Forelimb muscle (tissue), 1 donor: ENCODE measurements at regions not wholly inside any gene's neighbourhood (a gene's known extent, or its start where the extent isn't known, plus 50 kb on each side); places are given as distances from the start of the nearest gene placed in this dataset.
"Not testable (repeated sequence)": the region's sequence is repeated elsewhere in the genome, so short reads cannot be mapped to it uniquely, and the experiment has no call there.

Experiments used
- DNase-seq: peaks from one replicate; pipeline ENCODE4 v3.0.0-alpha.2; 2013; ENCODE audit warnings: low read depth

DNA sequence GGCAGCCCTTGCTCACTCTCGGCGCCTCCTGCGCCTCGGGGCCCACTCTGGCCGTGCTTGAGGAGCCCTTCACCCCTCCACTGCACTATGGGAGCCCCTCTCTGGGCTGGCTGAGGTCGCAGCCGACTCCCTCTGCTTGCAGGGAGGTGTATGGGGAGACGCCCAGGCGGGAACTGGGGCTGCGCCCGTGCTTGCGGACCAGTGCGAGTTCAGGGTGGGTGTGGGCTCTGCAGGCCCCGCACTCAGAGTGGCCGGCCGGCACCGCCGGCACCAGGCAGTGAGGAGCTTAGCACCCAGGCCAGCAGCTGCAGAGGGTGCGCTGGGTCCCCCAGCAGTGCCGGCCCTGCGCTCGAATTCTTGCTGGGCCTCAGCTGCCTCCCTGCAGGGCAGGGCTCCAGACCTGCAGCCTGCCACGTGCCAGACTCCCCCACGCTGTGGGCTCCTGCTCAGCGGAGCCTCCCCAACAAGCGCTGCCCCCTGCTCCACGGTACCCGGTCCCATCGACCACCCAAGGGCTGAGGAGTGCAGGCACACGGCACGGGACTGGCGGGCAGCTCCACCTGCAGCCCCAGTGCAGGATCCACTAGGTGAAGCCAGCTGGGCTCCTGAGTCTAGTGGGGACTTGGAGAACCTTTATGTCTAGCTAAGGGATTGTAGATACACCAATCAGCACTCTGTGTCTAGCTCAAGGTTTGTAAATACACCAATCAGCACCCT lies 54.0 kb upstream of the WWC2 start:
- not testable (repeated sequence) for DNase-seq

DNA sequence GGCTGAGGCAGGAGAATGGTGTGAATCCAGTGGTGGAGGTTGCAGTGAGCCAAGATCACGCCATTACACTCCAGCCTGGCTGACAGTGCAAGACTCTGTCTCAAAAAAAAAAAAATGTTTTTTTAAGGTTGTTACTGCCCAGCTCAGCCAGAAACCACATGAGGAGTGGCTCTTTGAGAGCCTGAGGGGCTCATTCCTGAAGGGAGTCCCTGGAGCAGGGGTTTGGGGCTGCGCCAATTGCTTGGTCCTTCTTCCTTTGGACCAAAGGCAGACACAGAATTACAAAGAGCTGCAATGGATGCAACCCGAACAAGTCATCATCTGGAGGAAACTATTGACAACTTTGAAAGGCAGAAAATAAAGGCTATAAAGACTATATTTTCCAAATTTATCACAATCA lies 60.6 kb upstream of the WWC2 start:
- DNase-seq: no peak

DNA sequence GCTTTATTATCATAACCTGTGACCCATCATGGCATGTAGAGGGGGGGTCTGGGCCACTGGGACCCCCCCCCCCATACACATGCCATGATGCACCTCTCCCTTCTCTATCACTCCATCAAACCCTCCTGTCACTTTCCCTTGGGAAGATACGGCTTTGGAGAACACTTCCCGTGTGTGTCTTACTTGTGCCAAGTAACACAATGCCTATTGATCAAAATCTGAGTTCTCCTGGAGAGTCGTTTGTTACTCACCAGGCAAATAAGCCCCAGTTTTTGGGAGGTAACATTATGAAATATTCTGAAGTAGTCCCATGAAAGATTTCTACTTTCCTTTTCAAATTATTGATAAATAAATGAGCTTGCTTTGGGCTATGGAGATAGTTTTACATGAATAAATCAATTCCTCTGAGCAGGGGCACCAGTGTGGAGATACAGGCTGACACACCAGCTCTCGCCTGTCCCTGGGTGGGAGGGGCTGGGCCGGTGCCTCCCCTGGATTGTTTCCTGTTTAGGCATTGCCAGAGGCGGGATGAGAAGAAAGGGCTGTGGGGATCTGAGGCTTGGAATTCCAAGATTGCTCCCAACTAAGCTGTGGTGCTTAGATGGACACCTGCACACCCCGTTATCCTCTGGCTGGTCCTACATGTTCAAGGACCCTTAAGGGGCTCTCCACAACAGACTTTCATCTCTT lies 63.2 kb upstream of the WWC2 start:
- DNase-seq: no peak

DNA sequence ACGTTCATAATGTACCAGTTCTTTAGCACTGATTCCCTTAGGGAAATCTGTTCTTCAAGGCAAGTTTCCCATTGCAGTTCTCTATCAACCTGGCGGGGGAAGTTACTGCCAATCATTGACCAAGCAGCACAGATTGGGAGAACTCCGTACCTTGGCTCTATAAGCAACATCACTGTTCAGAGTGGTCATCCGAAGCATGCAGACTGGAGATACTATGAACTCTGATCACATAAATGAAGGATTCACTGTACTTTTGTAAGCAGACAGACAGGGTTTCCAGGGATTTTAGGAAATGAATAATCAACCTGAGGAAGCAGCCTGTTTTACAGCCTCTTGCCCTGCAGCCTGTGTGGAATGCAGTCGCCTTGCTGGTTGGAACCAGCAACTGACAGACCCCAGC lies 63.8 kb upstream of the WWC2 start:
- DNase-seq: no peak

DNA sequence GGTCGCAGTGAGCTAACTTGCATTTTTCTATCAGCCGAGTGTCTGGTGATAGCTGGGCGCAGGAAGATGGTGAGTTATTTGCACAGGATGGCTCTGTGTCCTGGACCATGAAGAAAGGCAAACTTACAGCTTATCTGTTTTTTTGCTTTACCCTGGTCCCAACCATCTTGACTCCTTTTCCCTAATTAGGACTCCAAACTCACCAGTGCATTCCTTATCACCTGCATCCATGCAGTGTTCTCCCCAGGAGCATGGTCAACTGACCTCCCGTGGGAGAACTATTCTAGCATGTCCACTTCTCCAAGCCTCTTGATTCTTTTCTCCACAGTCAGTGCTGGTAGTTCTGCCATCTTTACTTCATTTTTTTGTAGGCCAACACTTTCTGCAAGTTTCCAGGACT lies 68.2 kb upstream of the WWC2 start:
- DNase-seq: no peak

DNA sequence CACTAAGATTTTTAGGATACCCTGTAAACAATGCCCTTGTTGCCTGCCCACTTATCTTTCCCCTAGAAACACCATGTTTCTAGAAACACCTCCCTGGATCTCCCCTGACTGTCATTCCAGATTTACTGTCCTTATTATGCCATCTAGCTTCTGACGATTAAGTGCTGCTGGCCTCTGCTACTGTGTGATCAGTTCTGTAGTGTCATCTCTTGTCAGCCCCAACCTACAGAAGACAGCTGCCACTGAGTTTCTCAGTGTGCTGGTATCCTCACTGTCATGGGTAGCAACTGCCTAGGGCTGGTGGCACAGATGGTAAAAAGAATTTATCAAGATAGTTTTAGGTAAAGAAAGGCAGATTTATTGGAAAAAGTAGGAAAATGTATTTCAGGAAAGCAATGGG lies 68.7 kb upstream of the WWC2 start:
- DNase-seq: no peak

DNA sequence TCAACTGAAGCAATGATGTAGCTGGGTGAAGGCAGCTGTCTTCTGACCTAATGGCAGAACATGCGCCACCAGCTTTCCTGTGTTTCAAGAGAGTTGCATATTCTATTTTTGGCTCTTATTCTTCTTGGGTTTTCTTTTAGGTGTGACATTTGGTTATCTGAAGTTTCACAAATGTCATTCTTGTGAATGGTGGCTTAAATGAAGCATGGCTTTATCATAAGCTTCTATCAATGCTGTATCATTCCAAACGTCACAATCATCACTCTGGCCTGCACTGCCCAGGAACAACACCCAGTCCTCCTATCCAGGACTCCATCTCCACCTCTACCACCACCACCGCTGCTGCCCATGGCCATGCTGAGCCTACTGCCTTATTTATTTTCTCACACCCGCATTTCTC lies 69.7 kb upstream of the WWC2 start:
- no peak for DNase-seq

DNA sequence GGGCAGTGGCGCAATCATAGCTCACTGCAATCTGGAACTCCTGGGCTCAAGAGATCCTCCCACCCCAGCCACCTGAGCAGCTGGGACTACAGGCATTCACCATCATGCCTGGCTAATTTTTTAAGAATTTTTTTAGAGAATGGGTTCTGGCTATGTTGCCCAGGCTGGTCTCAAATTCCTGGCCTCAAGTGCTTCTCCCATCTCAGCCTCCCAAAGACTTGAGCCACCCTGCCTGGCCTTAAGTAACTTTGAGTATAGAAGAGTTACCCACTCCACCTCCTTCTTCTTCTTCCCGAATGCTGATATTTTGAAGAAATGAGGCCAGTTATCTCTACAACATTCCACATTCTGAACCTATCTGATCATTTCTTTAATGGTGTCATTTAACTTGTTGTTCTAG lies 72.4 kb upstream of the WWC2 start:
- no peak for DNase-seq

DNA sequence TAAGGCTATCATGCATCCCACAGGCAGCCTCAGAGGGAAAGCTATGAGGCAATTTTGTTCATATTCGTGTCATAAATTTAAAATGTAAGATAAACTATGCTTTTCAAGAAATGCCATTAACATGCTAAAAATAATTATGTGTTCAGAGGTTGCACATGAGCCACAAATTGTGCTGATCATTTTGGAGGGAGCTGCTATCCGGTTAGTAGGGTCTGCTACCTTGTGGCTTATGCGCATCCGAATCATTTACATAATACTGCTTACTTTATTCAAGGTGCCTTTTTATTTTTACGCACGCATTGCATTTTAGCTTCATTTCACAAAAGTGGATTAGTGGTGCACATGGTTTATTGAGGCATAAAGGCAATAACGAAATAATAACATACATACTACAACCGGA lies 76.4 kb upstream of the WWC2 start:
- no peak for DNase-seq

DNA sequence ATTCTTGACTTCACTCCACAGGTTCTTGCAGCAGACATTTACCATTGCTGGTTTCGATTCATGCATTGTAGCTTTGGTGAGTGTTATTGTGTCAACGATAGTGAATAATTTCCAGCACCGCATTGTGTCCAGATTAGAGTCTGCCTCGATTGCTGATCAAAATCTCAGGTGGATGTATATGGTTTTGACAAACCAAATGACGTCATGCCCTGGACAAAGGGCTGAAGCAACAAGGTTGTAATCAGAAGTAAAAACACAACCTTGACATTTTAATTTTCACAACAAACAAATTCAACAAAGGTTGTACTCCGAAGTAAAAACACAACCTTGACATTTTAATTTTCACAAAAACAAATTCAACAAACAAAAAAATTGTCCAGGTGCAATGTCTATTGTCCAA lies 81.1 kb upstream of the WWC2 start:
- DNase-seq: no peak

DNA sequence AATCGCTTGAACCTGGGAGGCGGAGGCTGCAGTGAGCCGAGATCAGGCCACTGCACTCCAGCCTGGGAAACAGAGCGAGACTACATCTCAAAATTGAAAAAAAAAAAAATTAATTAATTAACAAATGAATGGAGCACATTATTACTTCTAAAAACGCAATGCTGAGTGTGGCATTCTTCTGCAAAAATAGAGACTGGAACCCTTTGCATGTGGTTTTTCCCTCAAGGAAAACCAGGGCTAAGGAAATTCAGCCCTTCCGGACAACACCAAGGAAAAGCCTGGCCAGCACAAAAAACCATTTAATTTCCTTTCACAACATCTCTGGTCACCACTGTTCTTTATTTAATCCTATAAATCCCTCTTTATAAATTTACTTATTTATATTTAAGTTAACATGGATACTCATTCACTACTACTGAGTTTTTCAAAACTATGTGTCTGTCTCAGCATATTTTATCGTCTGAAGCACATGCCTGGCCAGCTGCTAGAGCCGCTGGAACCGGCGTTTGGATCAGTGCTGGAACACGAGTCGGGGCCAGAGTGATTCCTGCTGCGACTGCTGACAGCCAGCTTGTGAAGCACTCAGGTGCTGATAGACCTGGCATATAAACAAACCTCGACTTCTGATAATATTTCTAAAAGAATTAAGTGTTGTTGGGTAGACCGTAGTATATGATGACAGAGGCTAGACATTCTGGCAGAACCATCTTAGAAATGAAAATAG lies 84.5 kb upstream of the WWC2 start:
- no peak for DNase-seq

DNA sequence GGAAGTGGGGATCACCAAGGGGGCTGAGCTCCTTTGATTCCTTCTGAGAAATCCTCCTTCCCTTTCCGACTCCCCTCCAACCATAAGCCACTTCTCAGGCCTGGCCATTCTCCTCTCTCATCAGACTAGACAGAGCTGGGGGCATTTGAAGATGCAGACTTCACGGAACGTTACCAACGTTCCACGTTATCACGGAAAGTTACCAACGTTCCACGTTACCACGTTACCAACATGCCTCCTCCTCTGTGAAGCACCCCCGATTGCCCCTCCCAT lies 85.4 kb upstream of the WWC2 start:
- no peak for DNase-seq

DNA sequence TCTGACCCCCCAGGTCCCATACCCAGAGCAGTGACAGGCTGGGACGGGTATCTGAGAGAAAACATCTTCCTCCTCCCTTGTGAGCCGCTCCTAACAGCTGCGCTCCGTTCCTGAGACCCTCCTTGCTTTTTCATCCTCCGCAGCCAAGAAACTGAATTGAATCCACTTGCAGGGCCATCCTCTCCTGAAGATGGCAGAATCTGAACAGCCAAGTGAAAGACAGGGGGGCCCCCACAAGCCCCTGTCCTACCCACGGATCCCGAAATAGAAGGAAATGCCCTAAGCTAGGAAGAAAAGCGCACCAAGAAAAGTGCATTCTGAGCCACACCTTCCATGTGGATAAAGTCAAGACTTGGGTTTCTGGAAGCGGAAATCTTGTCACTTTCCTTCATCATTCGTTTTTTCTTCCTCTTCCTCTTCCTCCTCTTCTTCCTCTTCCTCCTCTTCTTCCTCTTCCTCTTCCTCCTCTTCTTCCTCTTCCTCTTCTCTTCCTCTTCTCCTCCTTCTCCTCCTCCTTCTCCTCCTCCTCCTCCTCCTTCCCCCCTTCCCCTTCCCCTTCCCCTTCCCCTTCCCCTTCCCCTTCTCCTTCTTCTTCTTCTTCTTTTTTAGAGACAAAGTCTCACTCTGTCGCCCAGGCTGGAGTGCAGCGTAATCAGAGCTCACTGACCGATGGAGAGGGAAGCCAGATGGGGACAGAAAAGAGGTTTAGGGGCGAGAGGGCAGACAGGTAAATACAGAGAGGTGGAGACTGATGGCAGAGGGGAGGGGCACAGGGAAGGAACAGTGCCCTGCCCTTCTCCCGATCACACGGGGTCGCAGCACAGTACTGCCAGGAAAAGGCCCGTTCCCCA lies 86.0 kb upstream of the WWC2 start:
- no peak for DNase-seq

DNA sequence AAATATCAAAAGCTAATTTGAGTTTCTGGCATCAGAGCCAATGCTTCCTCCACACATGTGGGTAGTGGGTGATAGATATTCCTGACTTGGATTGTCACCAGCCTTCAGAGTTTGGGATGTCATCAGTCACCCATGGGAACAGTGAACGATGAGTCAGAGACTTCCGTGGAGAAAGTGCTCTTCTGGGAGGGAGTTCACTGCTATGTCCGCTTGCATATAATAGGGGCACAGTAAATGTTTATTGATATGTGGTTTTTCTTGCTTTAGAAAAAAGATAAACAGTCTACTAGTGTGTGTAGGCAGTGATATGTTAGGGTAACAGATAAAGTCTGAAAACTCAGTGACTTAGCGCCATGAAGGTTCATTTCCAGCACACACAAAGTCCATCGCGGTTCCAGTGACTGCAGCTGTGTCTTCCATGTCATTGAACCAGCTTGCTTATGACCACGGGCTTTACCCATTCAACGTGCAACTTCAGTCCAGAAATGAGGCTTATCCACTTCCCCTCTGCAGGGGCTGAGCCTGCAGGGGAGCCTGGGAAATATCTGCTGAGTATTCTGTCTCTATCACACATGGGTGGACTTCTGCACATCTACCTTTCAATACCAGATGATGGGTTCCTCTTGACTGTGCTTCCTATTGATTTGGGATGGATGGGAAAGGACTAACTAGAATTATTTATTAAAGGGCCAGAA lies 87.7 kb upstream of the WWC2 start:
- no peak for DNase-seq

DNA sequence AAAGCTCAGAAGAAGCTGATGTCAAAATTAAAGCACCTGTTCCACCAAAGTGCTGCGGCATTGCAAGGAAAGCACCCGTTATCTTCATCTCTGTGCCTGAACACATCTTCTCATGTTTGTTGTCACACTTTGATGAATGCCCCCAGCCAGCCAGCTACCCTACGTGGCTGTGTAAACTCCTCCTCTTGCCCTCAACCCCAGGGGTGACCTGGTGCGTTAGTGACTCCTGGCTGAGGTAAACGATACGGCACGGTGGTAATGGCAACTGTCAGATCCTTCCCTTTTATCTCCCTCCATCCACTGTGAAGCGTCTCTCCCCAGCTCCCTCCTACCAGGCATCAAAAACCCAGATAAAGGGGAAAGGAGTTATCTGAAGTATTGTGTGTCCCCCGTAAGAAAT lies 90.6 kb upstream of the WWC2 start:
- DNase-seq: no peak

DNA sequence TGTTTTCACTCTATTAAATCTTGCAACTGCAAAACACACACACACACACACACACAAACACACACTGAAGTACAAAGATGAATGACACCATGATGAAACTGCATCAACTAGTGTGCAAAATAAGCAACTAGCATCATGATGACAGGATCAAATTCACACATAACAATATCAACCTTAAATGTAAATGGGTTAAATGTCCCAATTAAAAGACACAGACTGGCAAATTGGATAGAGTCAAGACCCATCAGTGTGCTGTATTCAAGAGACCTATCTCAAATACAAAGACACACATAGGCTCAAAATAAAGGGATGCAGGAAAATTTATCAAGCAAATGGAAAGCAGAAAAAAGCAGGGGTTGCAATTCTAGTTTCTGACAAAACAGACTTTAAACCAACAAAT lies 87.2 kb upstream of the DCTD start:
- DNase-seq: not testable (repeated sequence)

DNA sequence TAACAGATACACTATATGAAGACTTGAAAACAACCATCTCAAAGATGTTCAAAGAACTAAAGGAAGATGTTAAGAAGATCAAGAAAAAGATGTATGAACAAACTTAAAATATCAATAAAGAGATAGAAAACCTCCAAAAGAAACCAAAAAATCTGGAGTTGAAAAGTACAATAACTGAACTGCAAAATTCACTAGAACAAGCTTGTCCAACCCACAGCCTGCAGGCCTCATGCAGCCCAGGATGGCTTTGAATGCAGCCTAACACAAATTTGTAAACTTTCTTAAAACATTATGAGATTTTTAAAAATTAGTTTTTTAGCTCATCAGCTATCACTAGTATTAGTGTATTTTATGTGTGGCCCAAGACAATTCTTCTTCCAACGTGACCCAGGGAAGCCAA lies 77.0 kb upstream of the DCTD start:
- DNase-seq: no peak

DNA sequence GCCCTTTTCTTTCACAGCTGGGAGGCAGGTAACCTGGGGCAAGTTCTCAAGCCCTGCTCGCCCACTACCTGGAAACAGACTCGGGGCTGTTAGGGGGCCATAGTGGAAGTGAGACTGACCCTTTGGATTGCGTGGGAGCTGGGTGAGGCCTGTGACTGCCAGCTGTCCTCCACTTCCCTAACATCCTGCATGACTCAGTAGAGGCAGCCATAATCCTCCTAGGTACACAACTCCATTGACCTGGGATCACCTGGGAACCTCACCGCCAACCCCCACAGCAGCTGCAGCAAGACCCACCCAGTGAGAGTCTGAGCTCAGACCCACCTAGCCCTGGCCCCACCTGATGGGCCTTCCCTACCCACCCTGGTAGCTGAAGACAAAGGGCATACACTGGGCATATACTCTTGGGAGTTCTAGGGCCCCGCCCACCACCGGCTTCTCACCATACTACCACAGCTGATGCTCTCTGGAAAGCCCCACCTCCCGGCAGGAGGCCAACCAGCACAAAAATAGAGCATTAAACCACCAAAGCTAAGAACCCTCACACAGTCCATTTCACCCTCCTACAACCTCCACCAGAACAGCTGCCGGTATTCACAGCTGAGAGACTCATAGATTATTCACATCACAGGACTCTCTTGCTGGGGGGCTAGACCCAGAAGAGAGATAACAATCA lies 61.1 kb upstream of the DCTD start:
- no peak for DNase-seq

DNA sequence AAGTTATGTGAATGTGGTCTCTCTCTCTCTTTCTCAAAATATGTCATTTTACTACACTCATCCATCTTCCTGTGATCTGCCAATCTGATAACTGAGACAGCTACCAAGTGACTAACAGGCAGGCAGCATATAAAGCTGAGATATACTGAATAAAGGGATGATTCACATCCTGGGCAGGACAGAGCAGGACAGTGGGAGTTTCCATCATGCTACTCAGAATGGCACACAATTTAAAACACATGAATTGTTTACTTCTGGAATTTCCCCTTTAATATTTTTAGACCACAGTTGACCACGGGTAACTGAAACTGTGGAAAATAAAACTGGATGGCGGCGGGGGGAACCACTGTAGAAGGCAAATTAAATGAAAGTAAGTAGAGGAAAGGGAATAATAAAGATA lies 58.6 kb upstream of the DCTD start:
- DNase-seq: no peak

DNA sequence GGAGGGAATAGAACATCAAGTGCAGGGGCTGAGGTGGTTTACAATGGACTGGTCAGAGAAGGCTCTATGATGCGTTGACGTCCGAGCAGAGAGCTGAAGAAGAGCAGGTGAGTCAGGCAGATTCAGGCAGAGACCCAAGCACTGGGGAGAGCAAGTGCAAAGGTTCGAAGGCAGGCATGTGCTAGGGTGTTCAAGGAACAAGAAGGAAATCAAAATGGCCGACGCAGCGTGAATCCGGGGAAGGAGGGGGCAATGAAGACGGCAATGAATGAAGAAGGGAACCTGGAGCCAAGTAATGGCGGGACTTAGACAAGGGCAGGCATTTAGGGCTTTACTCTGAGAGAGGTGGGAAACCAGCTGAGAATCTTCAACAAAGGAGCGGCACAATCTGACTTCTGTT lies 56.8 kb upstream of the DCTD start:
- no peak for DNase-seq

DNA sequence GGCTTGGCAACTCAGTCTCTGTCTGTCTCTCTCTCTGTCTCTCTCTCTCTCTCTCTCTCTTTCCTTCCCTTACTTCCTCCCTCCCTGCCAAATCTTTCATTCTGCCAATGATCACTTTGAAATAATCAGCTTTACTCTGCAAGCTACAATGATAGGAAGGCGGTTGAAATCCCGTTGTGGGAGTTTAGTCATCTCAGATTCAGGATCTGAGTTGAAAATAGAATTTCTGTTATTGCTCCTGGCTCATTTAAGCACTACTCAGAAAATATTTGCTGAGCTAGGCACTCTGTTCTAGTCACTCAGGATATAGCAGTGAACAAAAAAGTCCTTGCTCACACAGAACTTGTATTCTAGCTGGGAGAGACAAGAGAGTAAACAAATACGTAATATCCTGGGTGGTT lies 56.3 kb upstream of the DCTD start:
- DNase-seq: peak; percentile 6
